ENCODE measurements at regions not wholly inside any gene's neighbourhood (a gene's known extent, or its start where the extent isn't known, plus 50 kb on each side); places are given as distances from the start of the nearest gene placed in this dataset.

DNA sequence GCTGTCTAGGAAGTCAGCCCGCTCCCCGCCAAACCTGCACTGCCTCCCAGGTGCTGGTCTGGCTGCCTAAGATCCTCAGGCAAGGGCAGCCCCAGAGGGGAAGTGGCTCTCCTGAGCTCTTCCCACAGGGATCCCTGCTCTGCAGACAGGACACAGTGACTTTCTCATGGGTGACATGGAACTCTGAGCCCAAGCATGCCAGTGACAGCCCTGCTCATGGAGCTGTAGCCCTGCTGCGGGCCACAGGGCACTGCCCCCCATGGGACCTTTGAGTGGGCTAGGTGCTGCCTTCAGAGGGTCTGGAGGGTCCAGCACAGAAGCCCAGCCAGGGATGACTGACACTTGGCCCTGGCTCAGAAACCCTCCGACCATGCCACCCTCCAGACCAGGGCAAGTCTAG is 109.1 kb downstream of the TUBA3C start:
- Histone ChIP-seq H3K4me1 (ENCODE audit: insufficient read depth, low read length) (no peaks in the 10 kb centered on the region), H3K9ac (ENCODE audit: low read depth, low read length) (no peak overlapping the region), H3K36me3 (ENCODE audit: insufficient read depth, low read length) (no peaks in the 10 kb centered on the region), H3K9me3 (ENCODE audit: control insufficient read depth, insufficient read depth, low read length) (no peaks in the 10 kb centered on the region)

DNA sequence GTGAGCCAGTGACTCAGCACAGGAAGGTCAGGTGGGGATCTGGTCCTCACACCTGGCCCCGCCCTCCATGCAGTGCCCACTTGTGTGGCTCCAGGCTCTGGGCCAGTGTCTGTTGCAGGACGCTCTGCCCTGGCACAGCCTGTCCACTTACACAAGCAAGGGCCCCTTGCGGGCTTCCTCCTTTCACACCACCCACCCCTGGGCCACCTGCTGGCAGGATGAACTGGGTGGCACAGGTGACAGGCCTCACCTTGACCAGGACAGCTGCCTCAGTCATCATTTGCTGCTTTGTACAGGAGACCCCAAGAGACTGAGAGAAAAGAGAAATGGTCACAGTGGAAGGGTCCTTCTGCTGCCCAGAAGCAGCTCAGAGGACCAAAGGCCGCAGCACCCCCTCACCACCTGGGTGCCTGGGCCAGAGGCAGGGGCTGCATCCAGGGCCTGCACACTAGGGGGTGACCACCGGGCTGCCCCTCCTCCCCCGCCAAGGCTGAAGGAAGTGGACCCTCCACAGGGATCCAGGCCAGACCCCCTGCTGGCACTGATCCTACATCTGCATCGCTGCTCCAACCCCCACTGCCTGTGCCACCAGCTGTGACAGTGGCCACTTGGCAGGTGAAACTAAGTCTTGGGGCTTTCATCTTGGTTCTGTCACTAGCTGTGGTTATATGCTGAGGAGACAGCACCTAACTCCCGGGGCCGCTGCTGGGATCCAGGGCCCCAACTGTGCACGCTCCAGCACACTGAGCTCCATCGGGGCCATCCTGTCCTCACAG is 110.3 kb downstream of the TUBA3C start:
- H3K9me3 ChIP-seq (ENCODE audit: control insufficient read depth, insufficient read depth, low read length): no peaks in the 10 kb centered on the region
- no peaks in the 10 kb centered on the region for H3K36me3 ChIP-seq (ENCODE audit: insufficient read depth, low read length)

DNA sequence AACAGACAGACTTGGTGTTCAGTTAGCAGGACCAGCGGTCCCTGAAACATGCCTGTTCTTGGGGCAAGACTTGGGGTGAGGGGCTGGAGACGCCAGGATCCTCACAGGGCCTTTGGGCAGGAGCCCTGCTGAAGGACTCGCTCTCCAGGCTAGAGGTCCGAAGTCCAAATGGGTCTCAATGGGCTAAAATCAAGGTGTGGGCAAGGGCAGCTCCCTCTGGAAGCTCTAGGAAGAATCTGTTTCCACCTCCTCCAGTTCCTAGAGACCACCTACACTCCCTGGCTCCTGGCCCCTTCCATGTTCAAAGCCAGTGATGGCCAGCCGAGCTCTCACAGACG is 111.3 kb downstream of the TUBA3C start:
- H3K36me3 ChIP-seq (ENCODE audit: insufficient read depth, low read length): no peaks in the 10 kb centered on the region
- H3K9me3 ChIP-seq (ENCODE audit: control insufficient read depth, insufficient read depth, low read length): no peaks in the 10 kb centered on the region
- H3K4me1 ChIP-seq (ENCODE audit: insufficient read depth, low read length): no peaks in the 10 kb centered on the region
- no peak overlapping the region for H3K9ac ChIP-seq (ENCODE audit: low read depth, low read length)

More for the DNA sequence above, 110.3 kb downstream of the TUBA3C start:
- H3K4me1 ChIP-seq (ENCODE audit: insufficient read depth, low read length): no peaks in the 10 kb centered on the region
- no peak overlapping the region for H3K9ac ChIP-seq (ENCODE audit: low read depth, low read length)

DNA sequence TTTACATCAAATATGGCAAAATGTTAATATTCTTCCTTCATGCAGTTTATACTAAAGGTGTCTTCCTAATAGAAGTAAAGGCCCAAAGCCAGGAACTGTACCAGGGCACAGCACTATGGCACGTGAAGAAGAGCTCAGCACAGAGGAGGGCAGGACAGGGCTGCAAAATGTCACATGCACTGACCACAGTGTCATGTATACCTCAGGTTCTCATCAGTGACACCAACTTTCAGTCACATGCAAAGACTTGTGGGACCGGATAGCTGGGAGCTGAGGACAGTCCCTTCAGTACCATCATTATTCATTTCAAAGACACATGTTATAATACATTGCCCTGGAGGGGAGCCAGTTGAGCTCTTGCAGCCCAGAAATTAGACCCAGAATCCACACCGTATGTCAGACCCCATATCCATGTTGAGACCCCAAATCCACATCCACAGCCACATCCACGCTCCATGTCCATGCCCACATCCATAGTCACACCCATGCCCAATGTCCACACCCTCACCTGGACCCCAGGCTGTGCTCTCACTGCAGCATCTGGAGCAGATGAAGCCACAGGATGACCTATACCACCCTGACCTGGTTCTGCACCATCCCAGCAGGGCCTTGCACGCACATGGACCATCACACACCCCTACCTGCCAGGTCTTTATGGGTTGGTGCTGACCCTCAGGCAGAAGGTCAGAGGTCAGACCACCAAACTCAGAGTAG is 111.8 kb downstream of the TUBA3C start:
- H3K9me3 ChIP-seq (ENCODE audit: control insufficient read depth, insufficient read depth, low read length): no peaks in the 10 kb centered on the region
- no peak overlapping the region for H3K9ac ChIP-seq (ENCODE audit: low read depth, low read length)
- H3K36me3 ChIP-seq (ENCODE audit: insufficient read depth, low read length): no peaks in the 10 kb centered on the region
- H3K4me1 ChIP-seq (ENCODE audit: insufficient read depth, low read length): no peaks in the 10 kb centered on the region

DNA sequence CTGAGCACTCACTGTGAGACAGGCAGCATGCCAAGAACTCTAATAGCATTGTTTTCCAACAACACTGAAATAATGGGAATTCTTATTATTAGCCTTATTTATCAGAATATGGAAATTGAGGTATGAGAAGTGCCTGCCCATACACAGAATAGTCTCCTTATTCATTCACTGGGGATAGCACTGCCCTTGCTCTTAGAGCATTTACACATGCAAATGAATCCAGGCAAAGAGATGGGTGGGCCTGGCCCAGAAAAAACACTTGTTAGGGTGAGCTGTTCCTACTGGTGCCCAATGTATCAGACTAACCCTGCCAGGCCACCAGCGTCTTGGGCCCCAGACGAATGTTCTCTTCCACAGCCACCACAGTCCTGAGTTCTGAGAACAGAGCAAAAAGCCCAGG is 112.9 kb downstream of the TUBA3C start:
- Histone ChIP-seq H3K36me3 (ENCODE audit: insufficient read depth, low read length) (no peaks in the 10 kb centered on the region), H3K4me1 (ENCODE audit: insufficient read depth, low read length) (no peaks in the 10 kb centered on the region), H3K9me3 (ENCODE audit: control insufficient read depth, insufficient read depth, low read length) (no peaks in the 10 kb centered on the region), H3K9ac (ENCODE audit: low read depth, low read length) (no peak overlapping the region)

DNA sequence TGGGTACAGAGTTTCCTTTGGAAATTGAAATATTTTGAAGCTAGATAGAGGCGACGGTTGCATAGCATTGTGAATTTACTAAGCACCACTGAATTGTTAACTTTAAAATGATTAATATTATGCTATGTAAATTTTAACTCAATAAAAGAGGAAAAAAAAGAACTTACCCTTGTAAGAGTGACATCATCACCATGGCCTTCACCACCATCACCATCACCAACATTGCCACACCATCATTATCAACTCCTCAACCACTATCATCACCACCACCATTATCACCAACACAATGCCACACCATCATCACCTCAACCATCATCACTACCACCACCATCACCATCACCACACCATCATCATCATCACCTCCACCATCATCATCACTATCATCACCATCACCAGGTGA is 113.9 kb downstream of the TUBA3C start:
- no peaks in the 10 kb centered on the region for H3K9me3 ChIP-seq (ENCODE audit: control insufficient read depth, insufficient read depth, low read length)
- H3K4me1 ChIP-seq (ENCODE audit: insufficient read depth, low read length): no peaks in the 10 kb centered on the region
- no peaks in the 10 kb centered on the region for H3K36me3 ChIP-seq (ENCODE audit: insufficient read depth, low read length)
- H3K9ac ChIP-seq (ENCODE audit: low read depth, low read length): no peak overlapping the region

DNA sequence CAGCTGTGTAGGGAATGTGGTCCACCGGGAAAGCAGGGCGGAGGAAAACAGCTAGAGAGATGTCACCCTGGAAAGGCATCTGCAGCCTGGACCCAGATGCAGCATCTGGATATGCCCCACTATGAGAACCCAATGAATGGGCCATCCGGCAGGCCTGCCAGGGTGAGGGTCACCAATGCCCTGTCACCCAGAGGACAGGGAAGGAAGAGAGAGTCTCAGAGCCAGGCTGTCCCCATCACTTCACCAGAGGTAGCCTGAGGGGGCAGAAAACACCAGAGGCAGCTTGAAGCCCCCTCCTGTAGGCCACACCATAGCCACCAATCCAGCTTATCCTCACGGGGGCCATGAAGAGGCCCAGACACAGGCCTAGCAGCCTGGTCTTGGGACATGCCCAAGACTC is 118.8 kb downstream of the TUBA3C start:
- Histone ChIP-seq H3K36me3 (ENCODE audit: insufficient read depth, low read length) (no peaks in the 10 kb centered on the region), H3K9ac (ENCODE audit: low read depth, low read length) (no peak overlapping the region), H3K4me1 (ENCODE audit: insufficient read depth, low read length) (no peaks in the 10 kb centered on the region), H3K9me3 (ENCODE audit: control insufficient read depth, insufficient read depth, low read length) (no peaks in the 10 kb centered on the region)

DNA sequence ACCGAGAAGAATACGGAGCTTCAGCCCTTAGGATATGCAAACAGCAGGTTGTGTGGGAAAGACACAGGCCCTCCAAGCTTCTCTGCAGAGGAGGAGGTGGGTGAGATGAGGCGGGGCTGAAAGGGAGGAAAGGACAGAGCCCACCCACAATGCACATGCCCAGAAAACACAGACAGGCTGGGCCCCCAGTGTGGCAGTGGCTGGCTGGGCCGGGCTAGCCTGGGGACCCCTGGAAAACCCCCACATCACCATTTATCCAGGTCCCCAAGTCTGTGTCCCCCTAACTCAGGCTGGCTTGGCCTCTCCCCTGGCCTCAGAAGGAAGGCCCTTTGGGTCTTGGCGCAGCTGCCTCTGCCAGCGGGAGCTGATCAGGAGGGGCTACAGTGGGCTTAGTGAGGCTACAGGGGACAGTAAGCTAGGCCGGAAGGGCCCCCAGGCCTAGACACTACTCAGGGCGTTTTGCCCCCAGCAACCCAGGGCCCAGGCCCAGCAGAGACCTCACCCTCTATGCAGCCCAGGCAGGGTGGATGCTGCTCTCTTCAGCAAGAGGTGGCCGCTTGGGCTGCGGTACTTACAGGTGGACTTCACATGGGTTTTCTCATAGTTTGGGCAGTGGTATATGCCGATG is 119.5 kb downstream of the TUBA3C start:
- Histone ChIP-seq H3K36me3 (ENCODE audit: insufficient read depth, low read length) (no peaks in the 10 kb centered on the region), H3K9me3 (ENCODE audit: control insufficient read depth, insufficient read depth, low read length) (no peaks in the 10 kb centered on the region), H3K9ac (ENCODE audit: low read depth, low read length) (no peak overlapping the region), H3K4me1 (ENCODE audit: insufficient read depth, low read length) (no peaks in the 10 kb centered on the region)

DNA sequence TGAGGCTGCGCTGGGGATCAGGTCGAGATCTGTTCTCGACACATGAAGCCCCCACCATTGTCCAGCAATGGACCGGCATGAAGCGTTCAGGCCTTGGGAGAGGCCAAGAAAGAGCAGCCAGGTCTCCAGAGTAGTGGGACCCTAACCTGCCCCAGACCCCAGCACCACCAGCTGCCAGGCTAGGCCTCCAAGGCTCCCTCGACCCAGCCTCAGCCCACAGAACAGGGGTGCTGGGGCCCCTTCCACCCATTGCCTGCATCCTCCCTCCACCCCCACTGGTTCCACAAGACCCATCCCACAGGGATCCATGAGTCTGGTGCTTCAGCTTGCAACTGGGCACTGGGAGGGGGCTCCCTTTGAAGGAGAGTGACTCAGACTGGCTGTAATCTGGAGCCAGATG is 120.3 kb downstream of the TUBA3C start:
- no peak overlapping the region for H3K9ac ChIP-seq (ENCODE audit: low read depth, low read length)
- H3K36me3 ChIP-seq (ENCODE audit: insufficient read depth, low read length): no peaks in the 10 kb centered on the region
- H3K9me3 ChIP-seq (ENCODE audit: control insufficient read depth, insufficient read depth, low read length): no peaks in the 10 kb centered on the region
- H3K4me1 ChIP-seq (ENCODE audit: insufficient read depth, low read length): no peaks in the 10 kb centered on the region

DNA sequence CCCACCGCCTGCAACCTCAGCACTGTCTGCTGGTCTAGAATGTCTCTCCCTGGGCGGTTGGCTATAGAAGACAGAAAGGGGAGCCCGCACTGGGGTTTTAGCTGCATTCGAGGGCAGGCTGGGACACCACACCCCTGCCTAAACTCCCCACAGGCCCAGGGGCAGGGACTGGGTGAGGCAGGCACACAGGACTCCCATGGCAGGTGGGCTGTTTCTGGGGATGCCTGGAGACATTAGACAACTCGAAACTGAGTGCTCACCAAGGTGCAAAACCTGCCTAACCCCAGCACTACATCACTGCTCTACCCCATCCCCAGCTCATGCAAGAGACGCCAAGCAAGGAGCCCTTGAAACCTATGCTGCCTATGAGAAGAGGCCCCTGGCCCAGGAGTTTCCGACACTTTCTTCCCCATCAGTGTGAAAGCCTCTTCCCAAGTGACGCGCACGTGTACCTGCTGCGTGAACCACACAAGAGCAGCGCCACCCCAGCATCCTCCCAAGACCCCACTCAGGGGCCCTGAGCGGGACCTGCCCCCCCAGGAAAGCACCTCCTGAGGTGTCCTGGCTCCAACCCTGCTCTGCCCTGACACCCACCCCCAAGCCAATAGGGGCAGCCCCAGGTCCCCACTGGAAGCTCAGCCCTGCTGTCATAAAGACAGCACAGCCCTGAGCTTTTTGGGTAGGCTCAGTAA is 121.2 kb downstream of the TUBA3C start:
- no peaks in the 10 kb centered on the region for H3K9me3 ChIP-seq (ENCODE audit: control insufficient read depth, insufficient read depth, low read length)
- no peaks in the 10 kb centered on the region for H3K4me1 ChIP-seq (ENCODE audit: insufficient read depth, low read length)
- no peaks in the 10 kb centered on the region for H3K36me3 ChIP-seq (ENCODE audit: insufficient read depth, low read length)
- H3K9ac ChIP-seq (ENCODE audit: low read depth, low read length): no peak overlapping the region

DNA sequence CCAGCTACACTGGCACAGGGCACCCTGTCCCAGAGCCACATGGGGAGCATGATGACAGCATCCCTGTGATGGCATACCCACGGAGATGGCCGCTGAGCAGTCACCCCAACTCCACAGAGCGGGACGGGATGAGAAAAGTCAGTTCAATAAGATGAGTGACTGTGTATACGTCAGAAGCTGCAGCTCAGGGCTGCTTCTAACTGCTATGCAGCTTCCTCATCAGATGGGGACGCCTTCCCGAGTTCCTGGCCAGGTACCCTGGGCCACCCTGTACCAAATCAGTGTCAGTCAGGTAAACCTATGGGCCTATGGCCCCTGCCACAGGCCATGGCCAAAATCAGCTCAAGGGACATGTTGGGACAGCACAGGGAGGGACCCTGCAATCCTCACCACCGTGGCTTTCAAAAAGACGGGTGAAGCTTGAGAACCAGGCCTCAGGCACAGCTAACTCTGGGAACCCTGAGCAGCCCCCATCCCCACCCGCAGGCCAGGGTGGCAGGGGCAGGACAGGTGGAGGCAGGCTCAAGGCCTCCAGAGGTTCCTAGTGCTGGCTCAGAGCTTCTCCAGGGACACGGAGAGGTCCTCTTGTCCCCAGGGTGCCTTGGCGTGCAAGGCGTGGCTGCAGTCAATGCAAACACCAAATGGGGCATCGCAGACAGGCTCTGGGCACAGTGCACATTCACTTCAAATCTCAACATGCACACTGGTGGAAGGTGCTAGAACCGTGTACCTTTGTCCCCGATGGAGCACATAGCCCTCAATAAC is 122.4 kb downstream of the TUBA3C start:
- Histone ChIP-seq H3K9ac (ENCODE audit: low read depth, low read length) (no peak overlapping the region), H3K36me3 (ENCODE audit: insufficient read depth, low read length) (no peaks in the 10 kb centered on the region), H3K9me3 (ENCODE audit: control insufficient read depth, insufficient read depth, low read length) (no peaks in the 10 kb centered on the region), H3K4me1 (ENCODE audit: insufficient read depth, low read length) (no peaks in the 10 kb centered on the region)

DNA sequence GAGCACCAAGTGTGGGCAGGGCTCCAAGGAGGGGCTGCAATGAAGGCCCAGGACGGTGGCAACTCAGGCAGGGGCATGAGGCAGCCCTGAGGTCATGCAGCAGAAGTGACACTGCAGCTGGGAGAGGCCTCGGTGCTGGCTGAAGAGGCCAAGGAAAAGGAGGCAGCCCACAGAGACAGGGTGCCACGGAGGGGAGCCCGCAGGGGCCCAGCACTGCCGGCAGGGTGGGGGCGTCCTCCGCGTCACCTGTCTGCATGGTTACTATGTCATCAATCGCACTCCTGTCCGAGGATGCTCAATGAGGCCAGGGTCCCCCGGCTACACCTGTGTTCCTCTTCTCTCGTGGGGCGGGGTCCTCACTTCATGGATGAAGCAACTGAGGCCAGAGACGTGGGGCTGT is 123.1 kb downstream of the TUBA3C start:
- Histone ChIP-seq H3K9me3 (ENCODE audit: control insufficient read depth, insufficient read depth, low read length) (no peaks in the 10 kb centered on the region), H3K9ac (ENCODE audit: low read depth, low read length) (no peak overlapping the region), H3K36me3 (ENCODE audit: insufficient read depth, low read length) (no peaks in the 10 kb centered on the region), H3K4me1 (ENCODE audit: insufficient read depth, low read length) (no peaks in the 10 kb centered on the region)

DNA sequence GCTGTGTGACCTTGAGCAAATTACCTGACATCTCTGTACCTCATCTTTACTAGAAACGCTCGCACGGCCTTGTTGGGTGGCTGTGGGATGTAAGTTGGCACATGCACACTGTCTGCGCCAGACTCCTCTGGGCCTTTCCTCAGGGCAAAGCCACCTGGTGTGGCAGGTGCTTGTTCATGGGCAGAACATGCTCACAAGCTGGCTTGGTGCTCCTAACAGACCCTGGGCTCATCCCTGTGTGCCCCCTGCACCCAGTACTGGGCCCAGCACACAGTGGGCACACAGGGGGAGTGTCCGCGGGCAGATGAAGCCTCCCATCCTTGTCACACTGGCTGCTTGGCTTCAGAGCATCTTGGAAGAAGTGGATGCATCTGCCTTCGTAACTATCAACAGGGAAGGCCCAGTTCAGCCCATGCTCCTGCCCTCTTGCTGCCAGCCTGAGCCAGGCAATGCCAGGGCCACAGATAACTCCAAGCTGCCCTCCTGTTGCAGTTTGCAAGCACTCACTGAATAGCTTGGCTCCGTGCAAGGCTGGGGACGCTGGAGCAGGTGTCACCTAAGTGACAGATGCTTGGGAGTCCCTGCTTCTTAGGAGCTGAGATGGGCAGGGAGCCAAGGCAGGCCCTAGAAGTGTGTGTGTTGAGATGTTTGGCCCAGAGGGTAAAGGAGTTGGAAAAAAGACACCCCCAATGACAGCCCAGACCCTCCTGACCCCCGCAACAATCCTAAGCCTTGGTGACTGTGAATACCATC is 123.9 kb downstream of the TUBA3C start:
- no peak overlapping the region for H3K9ac ChIP-seq (ENCODE audit: low read depth, low read length)
- no peaks in the 10 kb centered on the region for H3K4me1 ChIP-seq (ENCODE audit: insufficient read depth, low read length)
- no peaks in the 10 kb centered on the region for H3K9me3 ChIP-seq (ENCODE audit: control insufficient read depth, insufficient read depth, low read length)
- H3K36me3 ChIP-seq (ENCODE audit: insufficient read depth, low read length): no peaks in the 10 kb centered on the region

Data from ES-I3 (cell line).